ENCODE measurements at regions not wholly inside any gene's neighbourhood (a gene's known extent, or its start where the extent isn't known, plus 50 kb on each side); places are given as distances from the start of the nearest gene placed in this dataset.

GRCh38 chr1:164914208-164914607 is 355.2 kb downstream of the PBX1 start:
- Mint-ChIP-seq H3K27me3 (ENCODE audit: low read depth, poor library complexity) (peaks cover 13% of the 10 kb centered on the region), H3K9me3 (no peaks in the 10 kb centered on the region), H3K36me3 (ENCODE audit: low read depth) (no peaks in the 10 kb centered on the region), H3K27ac (no peak overlapping the region), H3K4me1 (peaks cover 18% of the 10 kb centered on the region), H3K4me3 (no peak overlapping the region)
- no peak for DNase-seq
- TF ChIP-seq, protein P1, sequence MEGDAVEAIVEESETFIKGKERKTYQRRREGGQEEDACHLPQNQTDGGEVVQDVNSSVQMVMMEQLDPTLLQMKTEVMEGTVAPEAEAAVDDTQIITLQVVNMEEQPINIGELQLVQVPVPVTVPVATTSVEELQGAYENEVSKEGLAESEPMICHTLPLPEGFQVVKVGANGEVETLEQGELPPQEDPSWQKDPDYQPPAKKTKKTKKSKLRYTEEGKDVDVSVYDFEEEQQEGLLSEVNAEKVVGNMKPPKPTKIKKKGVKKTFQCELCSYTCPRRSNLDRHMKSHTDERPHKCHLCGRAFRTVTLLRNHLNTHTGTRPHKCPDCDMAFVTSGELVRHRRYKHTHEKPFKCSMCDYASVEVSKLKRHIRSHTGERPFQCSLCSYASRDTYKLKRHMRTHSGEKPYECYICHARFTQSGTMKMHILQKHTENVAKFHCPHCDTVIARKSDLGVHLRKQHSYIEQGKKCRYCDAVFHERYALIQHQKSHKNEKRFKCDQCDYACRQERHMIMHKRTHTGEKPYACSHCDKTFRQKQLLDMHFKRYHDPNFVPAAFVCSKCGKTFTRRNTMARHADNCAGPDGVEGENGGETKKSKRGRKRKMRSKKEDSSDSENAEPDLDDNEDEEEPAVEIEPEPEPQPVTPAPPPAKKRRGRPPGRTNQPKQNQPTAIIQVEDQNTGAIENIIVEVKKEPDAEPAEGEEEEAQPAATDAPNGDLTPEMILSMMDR (IDR thresholded peaks at IDR 0.05) = no peak

GRCh38 chr1:164912290-164912689 is 353.3 kb downstream of the PBX1 start:
- H3K4me3 Mint-ChIP-seq = no peak overlapping the region
- no peaks in the 10 kb centered on the region for H3K9me3 Mint-ChIP-seq
- H3K36me3 Mint-ChIP-seq (ENCODE audit: low read depth) = no peaks in the 10 kb centered on the region
- H3K27ac Mint-ChIP-seq = peak overlapping the region; percentile 26
- peaks cover 18% of the 10 kb centered on the region for H3K4me1 Mint-ChIP-seq
- DNase-seq = no peak
- TF ChIP-seq, protein P1 (IDR thresholded peaks at IDR 0.05) = no peak
- peaks cover 5% of the 10 kb centered on the region for H3K27me3 Mint-ChIP-seq (ENCODE audit: low read depth, poor library complexity)

DNA sequence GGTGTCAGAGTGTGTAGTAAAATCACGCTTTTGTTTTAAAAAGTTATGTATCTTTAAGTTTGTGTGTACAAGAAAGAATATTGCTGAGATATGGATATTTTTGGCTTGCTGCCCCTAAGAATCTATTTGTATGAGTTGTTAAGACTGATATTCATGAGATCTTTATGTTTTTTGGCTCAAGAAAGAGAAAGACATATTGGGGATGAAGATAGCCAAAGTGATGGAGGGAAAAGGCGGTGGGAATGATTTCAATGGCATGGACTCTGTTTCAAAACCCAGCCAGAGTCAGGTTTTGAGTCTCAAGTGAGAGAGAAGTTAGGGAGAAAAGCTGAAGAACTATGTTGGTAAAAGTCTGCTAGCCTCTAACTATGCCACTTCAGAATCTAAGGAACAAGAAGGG is 351.7 kb downstream of the PBX1 start:
- Mint-ChIP-seq H3K36me3 (ENCODE audit: low read depth) (no peaks in the 10 kb centered on the region), H3K4me3 (no peak overlapping the region)

GRCh38 chr1:164907666-164908065 is 348.7 kb downstream of the PBX1 start:
- Mint-ChIP-seq H3K4me3 (no peak overlapping the region), H3K27me3 (ENCODE audit: low read depth, poor library complexity) (peaks cover 5% of the 10 kb centered on the region), H3K9me3 (no peaks in the 10 kb centered on the region), H3K4me1 (peaks cover 8% of the 10 kb centered on the region), H3K36me3 (ENCODE audit: low read depth) (no peaks in the 10 kb centered on the region), H3K27ac (no peak overlapping the region)
- TF ChIP-seq, protein P1 (IDR thresholded peaks at IDR 0.05) = no peak
- no peak for DNase-seq

More for the DNA sequence above, 351.7 kb downstream of the PBX1 start:
- TF ChIP-seq, protein P1 (IDR thresholded peaks at IDR 0.05) = no peak
- Mint-ChIP-seq H3K4me1 (peaks cover 18% of the 10 kb centered on the region), H3K9me3 (no peaks in the 10 kb centered on the region), H3K27me3 (ENCODE audit: low read depth, poor library complexity) (peaks cover 5% of the 10 kb centered on the region), H3K27ac (no peak overlapping the region)
- no peak for DNase-seq

- TF ChIP-seq, protein P1 (IDR thresholded peaks at IDR 0.05) = no peak
- Mint-ChIP-seq H3K36me3 (ENCODE audit: low read depth) (no peaks in the 10 kb centered on the region), H3K9me3 (no peaks in the 10 kb centered on the region), H3K4me3 (no peak overlapping the region), H3K27me3 (ENCODE audit: low read depth, poor library complexity) (peaks cover 5% of the 10 kb centered on the region), H3K4me1 (no peaks in the 10 kb centered on the region), H3K27ac (no peak overlapping the region)
- no peak for DNase-seq
Observed at GRCh38 chr1:164905869-164906268, 346.9 kb downstream of the PBX1 start.

- Mint-ChIP-seq H3K4me3 (no peak overlapping the region), H3K9me3 (peaks cover 13% of the 10 kb centered on the region), H3K27ac (no peak overlapping the region), H3K36me3 (ENCODE audit: low read depth) (no peaks in the 10 kb centered on the region), H3K27me3 (ENCODE audit: low read depth, poor library complexity) (no peaks in the 10 kb centered on the region), H3K4me1 (no peaks in the 10 kb centered on the region)
- DNase-seq = no peak
- TF ChIP-seq, protein P1 (IDR thresholded peaks at IDR 0.05) = no peak
Observed at GRCh38 chr1:164902491-164902890, 343.5 kb downstream of the PBX1 start.
